Coronary artery (tissue), 2 donors: ENCODE measurements at regions not wholly inside any gene's neighbourhood (a gene's known extent, or its start where the extent isn't known, plus 50 kb on each side); places are given as distances from the start of the nearest gene placed in this dataset.

Source experiments
- DNase-seq: peaks from one replicate; pipeline ENCODE4 v3.0.0-alpha.2; 2017; ENCODE audit warnings: low spot score
- H3K27ac ChIP-seq, 2 donors: fragments of 200-600 bp; sonication (generic); one replicate each; pipeline ENCODE4 v1.5.1; 2016 to 2019
- H3K4me3 ChIP-seq: fragments of 200-600 bp; sonication (generic); 2 replicates; pipeline ENCODE4 v1.5.1; 2016; ENCODE audit warnings: mild to moderate bottlenecking, moderate library complexity
- TF ChIP-seq, protein P1 (sequence below): fragments of 200-600 bp; sonication (generic); IDR thresholded peaks from one replicate; pipeline ENCODE4 v1.5.1; 2019; ENCODE audit warnings: antibody characterized with exemption

DNA sequence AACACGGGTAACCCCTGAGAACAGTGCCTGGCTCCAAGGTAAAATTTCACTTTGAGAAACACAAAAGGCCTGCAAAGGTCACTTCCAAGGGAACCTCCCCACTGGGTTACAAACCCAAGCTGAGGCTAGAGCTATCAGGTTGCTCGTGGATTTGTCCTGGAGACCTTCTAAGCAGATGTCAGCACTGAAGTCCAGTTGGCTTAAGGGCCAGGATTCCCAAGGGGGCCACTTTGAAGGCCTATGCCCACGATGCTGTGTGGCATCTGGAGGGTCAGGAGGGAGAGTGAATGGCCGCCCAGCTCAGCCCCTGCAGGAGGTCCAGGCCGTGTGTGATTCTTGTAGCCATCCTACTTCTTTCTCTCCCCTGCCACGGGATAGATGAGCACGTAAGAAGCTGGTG, 100.2 kb upstream of the FSTL4 start:
- Histone ChIP-seq H3K4me3 (no peak overlapping the region), H3K27ac (no peak overlapping the region)
- TF ChIP-seq, protein P1, sequence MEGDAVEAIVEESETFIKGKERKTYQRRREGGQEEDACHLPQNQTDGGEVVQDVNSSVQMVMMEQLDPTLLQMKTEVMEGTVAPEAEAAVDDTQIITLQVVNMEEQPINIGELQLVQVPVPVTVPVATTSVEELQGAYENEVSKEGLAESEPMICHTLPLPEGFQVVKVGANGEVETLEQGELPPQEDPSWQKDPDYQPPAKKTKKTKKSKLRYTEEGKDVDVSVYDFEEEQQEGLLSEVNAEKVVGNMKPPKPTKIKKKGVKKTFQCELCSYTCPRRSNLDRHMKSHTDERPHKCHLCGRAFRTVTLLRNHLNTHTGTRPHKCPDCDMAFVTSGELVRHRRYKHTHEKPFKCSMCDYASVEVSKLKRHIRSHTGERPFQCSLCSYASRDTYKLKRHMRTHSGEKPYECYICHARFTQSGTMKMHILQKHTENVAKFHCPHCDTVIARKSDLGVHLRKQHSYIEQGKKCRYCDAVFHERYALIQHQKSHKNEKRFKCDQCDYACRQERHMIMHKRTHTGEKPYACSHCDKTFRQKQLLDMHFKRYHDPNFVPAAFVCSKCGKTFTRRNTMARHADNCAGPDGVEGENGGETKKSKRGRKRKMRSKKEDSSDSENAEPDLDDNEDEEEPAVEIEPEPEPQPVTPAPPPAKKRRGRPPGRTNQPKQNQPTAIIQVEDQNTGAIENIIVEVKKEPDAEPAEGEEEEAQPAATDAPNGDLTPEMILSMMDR = no peak
- no peak for DNase-seq

DNA sequence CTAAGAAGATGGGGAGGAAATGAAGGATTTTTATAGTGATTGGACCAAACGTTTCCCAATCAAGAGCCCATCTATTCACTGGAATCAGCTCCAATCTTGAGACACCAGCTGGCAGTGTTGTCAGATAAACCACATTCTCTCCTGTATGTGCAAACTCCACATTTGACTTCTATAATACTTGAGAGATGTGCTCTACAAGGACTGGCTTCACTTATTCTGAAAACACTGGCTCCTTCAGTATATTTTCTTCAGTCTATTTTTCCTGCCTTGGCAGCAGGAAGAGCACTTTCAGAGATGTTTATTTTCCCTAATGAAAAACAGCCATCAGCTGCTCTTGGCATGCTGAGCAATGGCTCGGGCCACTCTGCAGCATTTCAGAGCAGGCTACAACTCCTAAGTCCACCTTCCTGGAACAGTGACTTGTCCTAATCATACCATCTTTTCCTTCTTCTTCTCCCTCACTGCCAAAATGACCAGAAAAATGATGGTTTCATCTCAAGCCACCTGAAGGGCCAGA, 96.9 kb upstream of the FSTL4 start:
- DNase-seq = peak; percentile 17
- Histone ChIP-seq H3K27ac (no peak overlapping the region), H3K4me3 (no peak overlapping the region)
- TF ChIP-seq, protein P1 = no peak

DNA sequence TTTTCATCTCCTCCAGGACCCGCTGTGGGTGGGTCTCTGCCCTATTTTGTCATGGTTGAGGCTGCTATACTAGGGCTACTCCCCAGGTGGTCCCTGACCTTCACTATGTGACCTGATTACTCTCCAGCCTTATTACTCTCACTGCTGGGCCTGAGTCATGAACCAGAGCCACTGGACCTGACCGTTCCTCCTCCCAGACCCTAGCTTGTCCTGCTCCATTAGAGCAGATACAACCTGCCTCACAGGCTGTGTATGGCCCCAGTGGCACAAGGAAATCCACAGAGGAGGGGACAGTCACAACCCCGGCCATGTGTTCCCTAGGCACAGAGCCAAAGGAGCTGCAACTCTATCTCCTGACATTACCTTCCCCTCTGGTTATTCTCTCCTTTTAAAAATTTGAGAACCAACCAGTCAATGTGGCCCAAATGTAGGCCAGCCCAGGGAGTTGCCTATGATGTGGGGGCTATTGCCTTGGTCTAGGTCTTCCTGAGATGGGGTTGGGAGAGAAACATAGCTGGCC, 96.0 kb upstream of the FSTL4 start:
- no peak overlapping the region for H3K27ac ChIP-seq
- DNase-seq = no peak
- TF ChIP-seq, protein P1 = no peak
- no peak overlapping the region for H3K4me3 ChIP-seq

DNA sequence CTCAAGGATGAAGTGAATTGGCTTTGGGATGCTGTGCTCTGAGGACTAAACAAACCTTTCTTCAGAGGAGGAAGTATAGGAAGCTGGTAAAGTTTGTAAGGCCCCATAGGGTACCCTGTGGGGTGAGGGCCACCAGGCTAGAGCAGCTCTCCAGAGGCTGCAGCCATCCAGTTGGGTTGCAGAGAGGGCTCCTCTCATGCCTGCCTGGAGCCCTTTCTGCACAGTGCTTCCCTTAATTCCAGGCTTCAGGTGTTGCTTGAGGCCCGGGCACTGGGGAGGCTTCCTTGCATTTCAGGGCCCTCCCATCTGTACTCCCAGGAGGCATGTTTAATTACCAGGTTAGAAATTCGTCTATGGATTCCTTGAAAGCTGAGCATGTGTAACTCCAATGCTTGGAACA, 95.3 kb upstream of the FSTL4 start:
- no peak overlapping the region for H3K27ac ChIP-seq
- no peak for DNase-seq
- no peak overlapping the region for H3K4me3 ChIP-seq
- TF ChIP-seq, protein P1 = no peak

DNA sequence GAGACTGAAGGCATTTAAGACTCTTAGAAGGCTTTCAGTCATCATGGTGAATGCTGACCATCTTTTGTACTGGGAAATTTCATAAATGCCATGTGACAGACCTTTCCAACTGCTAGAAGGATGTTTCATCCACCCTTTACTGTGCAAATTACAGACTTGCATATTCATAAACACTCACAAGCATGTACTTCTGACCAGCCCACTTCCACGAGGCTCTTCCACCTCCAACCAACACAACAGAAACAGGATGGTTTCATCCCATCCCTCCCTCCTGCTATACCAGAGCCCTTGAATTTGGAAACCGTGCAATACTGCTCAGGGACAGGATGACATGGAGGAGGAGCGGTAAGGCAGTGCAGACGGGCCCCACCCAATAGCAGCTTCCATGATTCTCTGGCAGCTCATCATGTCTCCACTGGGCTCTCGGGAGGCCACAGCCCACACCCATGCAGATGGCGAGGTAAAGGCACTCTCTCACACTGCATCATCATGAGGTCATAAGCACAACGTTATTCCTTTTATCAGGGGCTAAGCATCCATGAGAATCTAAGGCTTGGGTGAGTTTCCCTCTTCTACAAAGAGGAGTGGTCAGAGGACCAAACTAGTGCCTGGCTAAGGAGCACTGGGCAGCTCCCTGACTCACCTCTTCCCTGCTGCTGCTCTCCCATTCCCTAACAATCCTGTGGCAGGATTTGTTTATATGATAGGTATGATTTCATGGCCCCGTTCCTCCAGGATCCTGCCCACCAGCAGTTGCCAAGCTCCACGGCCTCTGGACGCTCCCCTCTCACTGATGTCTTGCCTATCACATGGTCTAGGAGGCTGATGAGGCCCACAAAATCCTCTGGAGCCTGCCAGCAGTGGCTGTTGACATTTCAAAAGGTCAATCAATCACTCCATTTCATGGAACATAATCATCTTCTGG, 94.4 kb upstream of the FSTL4 start:
- DNase-seq = no peak
- H3K27ac ChIP-seq = no peak overlapping the region
- TF ChIP-seq, protein P1 = no peak
- no peak overlapping the region for H3K4me3 ChIP-seq

DNA sequence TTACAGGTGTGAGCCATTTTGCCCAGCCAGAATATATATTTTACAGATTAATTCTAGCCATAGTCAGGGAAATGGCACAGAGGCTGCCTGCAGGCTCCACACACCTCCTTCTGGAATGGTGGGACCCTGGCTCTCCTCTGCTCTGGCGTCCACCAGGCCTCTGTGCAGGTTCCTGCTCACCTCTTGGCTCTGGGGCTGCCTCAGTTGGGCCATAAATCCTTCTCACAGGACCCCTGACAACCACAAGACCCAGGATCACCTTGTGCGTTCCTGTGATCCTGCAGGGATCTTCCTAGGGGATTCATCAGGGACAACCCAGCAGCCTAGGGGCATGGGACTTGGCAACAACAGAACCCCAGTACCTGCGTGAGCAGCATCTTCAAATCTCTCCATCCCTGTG, 93.0 kb upstream of the FSTL4 start:
- no peak overlapping the region for H3K27ac ChIP-seq
- no peak overlapping the region for H3K4me3 ChIP-seq
- TF ChIP-seq, protein P1 = no peak
- no peak for DNase-seq

DNA sequence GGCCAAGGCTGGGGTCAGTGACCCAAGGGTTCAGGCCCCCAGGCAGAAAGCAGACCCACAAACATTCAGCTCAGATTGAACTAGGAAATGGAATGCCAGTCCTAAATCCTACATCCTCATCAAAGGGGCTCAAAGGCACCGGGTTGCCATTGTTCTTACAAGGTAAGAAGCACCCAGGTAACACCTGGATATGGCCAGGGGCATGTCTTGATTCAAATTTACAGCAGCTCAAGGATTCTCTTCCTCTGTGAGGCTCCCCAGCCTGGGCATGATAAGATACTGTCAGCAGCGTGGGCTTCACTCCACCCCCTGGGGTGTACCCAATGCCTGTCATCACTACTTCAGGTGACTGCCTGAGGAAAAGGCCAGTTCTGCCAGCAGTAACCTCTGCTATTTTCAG, 92.1 kb upstream of the FSTL4 start:
- no peak overlapping the region for H3K27ac ChIP-seq
- no peak for DNase-seq
- TF ChIP-seq, protein P1 = no peak
- H3K4me3 ChIP-seq = no peak overlapping the region
